ENCODE measurements at regions not wholly inside any gene's neighbourhood (a gene's known extent, or its start where the extent isn't known, plus 50 kb on each side); places are given as distances from the start of the nearest gene placed in this dataset.

DNA sequence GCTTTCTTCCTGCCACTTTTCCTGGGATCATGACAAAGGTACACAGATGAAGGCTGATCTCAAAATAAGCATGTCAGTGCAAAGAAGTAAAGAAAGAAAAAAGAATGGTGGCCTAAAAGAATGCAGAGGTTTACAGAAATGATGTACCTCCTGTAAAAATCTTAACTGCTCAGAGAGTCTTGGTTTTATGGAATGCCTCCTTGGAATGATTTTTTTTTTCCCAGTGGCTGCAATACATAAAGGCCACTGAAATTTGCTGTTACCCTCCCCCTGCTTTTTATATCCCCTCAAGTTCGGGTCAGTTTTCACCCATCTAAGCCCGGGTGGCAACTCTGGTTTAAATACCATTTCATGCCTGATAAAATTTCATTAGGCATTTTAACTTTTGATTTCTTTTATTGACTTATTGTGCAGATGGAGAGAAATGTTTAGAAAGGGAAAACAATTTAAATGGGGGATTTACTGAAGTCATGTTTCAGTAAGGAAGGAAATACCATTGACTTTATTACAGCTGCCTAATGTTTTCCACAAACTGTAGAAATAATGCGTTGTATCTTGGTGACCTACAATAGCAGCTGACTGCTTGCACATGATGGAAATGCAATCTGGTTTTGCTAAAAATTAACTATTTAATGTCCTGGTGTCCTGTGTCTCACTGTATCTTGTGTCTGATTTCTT is 102.5 kb downstream of the SAMD9 start:
- intact Hi-C loops (cut with micrococcal nuclease) = no loop called here
- no peak overlapping the region for H3K27ac Mint-ChIP-seq
- no peak for ATAC-seq

DNA sequence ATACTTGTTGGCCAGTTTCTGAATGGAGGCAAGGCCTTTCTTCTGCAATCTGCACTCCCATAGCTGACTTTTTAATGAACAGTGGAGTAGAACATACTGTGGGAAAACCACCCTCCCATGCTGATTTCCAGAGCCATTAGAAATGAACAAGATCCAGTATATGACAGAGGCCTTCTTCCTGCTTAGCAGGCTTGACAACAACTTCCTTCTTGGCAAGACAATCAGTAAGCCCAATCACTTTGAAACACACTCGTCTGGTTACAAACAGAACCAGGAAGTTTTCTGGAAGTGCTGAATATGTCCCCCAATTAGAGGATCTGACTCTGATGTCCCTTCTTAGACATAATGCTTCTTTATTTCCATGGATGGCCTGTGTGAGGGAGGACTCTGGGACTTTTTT is 103.4 kb downstream of the SAMD9 start:
- H3K4me3 ChIP-seq (ENCODE audit: low read length) = no peak overlapping the region
- no peaks in the 10 kb centered on the region for H3K27me3 ChIP-seq (ENCODE audit: control insufficient read depth, insufficient read depth, low read length)
- no peaks in the 10 kb centered on the region for H3K4me1 Mint-ChIP-seq
- no peaks in the 10 kb centered on the region for H3K9me3 Mint-ChIP-seq
- no peaks in the 10 kb centered on the region for H3K36me3 ChIP-seq (ENCODE audit: control insufficient read depth, insufficient read depth, low read length)
- H3K27ac ChIP-seq (ENCODE audit: low read length) = no peak overlapping the region
- H3K4me3 Mint-ChIP-seq = no peak overlapping the region
- H3K36me3 Mint-ChIP-seq = no peaks in the 10 kb centered on the region
- WGBS (ENCODE audit: insufficient coverage) = 64% methylated on average over 1 of the region's 1 CpG
- ATAC-seq (no peak), DNase-seq (no peak)
- intact Hi-C loops (cut with micrococcal nuclease) = no loop called here
- no peaks in the 10 kb centered on the region for H3K4me1 ChIP-seq (ENCODE audit: control insufficient read depth, insufficient read depth, low read length)
- H3K9me3 ChIP-seq (ENCODE audit: control insufficient read depth, insufficient read depth, low read length) = no peaks in the 10 kb centered on the region
- H3K27me3 Mint-ChIP-seq (ENCODE audit: low read depth in 2 of 2) = peaks cover 0 to 14% of the 10 kb centered on the region in 2 donors
- H3K27ac Mint-ChIP-seq = no peak overlapping the region
- TF ChIP-seq, protein P1, sequence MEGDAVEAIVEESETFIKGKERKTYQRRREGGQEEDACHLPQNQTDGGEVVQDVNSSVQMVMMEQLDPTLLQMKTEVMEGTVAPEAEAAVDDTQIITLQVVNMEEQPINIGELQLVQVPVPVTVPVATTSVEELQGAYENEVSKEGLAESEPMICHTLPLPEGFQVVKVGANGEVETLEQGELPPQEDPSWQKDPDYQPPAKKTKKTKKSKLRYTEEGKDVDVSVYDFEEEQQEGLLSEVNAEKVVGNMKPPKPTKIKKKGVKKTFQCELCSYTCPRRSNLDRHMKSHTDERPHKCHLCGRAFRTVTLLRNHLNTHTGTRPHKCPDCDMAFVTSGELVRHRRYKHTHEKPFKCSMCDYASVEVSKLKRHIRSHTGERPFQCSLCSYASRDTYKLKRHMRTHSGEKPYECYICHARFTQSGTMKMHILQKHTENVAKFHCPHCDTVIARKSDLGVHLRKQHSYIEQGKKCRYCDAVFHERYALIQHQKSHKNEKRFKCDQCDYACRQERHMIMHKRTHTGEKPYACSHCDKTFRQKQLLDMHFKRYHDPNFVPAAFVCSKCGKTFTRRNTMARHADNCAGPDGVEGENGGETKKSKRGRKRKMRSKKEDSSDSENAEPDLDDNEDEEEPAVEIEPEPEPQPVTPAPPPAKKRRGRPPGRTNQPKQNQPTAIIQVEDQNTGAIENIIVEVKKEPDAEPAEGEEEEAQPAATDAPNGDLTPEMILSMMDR (IDR thresholded peaks at IDR 0.05) = no peak

More for the DNA sequence above, 102.5 kb downstream of the SAMD9 start:
- H3K9me3 ChIP-seq (ENCODE audit: control insufficient read depth, insufficient read depth, low read length) = no peaks in the 10 kb centered on the region
- no peaks in the 10 kb centered on the region for H3K4me1 ChIP-seq (ENCODE audit: control insufficient read depth, insufficient read depth, low read length)
- TF ChIP-seq, protein P1 (IDR thresholded peaks at IDR 0.05) = no peak
- H3K27ac ChIP-seq (ENCODE audit: low read length) = no peak overlapping the region
- H3K36me3 ChIP-seq (ENCODE audit: control insufficient read depth, insufficient read depth, low read length) = no peaks in the 10 kb centered on the region
- H3K27me3 ChIP-seq (ENCODE audit: control insufficient read depth, insufficient read depth, low read length) = no peaks in the 10 kb centered on the region
- no peak overlapping the region for H3K4me3 ChIP-seq (ENCODE audit: low read length)
- H3K9me3 Mint-ChIP-seq = no peaks in the 10 kb centered on the region
- H3K36me3 Mint-ChIP-seq = no peaks in the 10 kb centered on the region
- no peaks in the 10 kb centered on the region for H3K4me1 Mint-ChIP-seq
- 90% methylated on average over 3 of the region's 3 CpGs for WGBS (ENCODE audit: insufficient coverage)
- H3K4me3 Mint-ChIP-seq = no peak overlapping the region
- peaks cover 0 to 6% of the 10 kb centered on the region in 2 donors for H3K27me3 Mint-ChIP-seq (ENCODE audit: low read depth in 2 of 2)
- DNase-seq = no peak

DNA sequence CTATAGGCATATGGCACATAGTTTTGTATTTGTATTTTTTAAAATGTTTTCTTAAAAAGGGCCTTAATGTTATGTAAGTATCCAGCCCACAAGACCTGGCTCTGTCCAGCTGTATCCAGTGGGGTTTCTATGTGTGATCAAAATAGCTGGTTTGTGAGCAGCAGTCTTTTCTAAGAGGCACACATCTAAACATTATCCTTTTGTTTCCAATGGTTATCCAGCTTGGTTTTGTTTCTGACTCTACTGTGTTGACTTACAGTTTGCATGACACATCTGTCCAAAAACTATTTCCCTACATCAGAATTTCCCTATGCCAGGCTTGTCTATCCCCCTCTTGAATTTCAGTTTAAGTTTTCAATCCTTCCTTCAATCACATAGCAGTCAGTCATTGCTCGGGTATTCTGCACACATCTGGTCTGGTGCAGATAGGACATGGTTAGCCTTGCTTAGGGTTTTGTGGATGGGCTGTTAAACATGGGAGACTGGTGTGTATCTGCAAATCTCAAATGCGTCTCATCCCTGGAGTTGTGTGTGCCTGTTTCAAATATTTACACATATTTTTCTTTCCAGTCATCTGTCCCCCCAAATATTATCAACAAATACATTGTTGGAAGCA is 104.2 kb downstream of the SAMD9 start:
- H3K36me3 ChIP-seq (ENCODE audit: control insufficient read depth, insufficient read depth, low read length) = no peaks in the 10 kb centered on the region
- H3K4me3 ChIP-seq (ENCODE audit: low read length) = no peak overlapping the region
- peaks cover 0 to 20% of the 10 kb centered on the region in 2 donors for H3K27me3 Mint-ChIP-seq (ENCODE audit: low read depth in 2 of 2)
- H3K9me3 Mint-ChIP-seq = no peaks in the 10 kb centered on the region
- WGBS (ENCODE audit: insufficient coverage) = no CpG with 5 or more reads among the region's 2 CpGs
- DNase-seq = no peak
- H3K27me3 ChIP-seq (ENCODE audit: control insufficient read depth, insufficient read depth, low read length) = no peaks in the 10 kb centered on the region
- H3K27ac ChIP-seq (ENCODE audit: low read length) = no peak overlapping the region
- TF ChIP-seq, protein P1 (IDR thresholded peaks at IDR 0.05) = no peak
- no peak overlapping the region for H3K27ac Mint-ChIP-seq
- H3K4me3 Mint-ChIP-seq = no peak overlapping the region
- no peaks in the 10 kb centered on the region for H3K4me1 Mint-ChIP-seq
- no peaks in the 10 kb centered on the region for H3K9me3 ChIP-seq (ENCODE audit: control insufficient read depth, insufficient read depth, low read length)
- ATAC-seq = no peak
- intact Hi-C loops (cut with micrococcal nuclease) = no loop called here
- no peaks in the 10 kb centered on the region for H3K36me3 Mint-ChIP-seq
- H3K4me1 ChIP-seq (ENCODE audit: control insufficient read depth, insufficient read depth, low read length) = no peaks in the 10 kb centered on the region
